AG09309 (cell line): ENCODE measurements at regions not wholly inside any gene's neighbourhood (a gene's known extent, or its start where the extent isn't known, plus 50 kb on each side); places are given as distances from the start of the nearest gene placed in this dataset.
"Not testable (repeated sequence)": the region's sequence is repeated elsewhere in the genome, so short reads cannot be mapped to it uniquely, and the experiment has no call there.

Experiments
- DNase-seq: peaks from one replicate; pipeline ENCODE4 v3.0.0-alpha.2; 2010; ENCODE audit warnings: low read depth
- H3K4me3 ChIP-seq: 2 replicates; pipeline ENCODE4 v1.5.1; 2011; ENCODE audit warnings: mild to moderate bottlenecking, low read depth, low read length, moderate library complexity; ENCODE audit not compliant: control insufficient read depth
- CTCF ChIP-seq: IDR thresholded peaks from 2 replicates; pipeline ENCODE4 v1.5.1; 2011; ENCODE audit warnings: mild to moderate bottlenecking, low read depth, low read length, inconsistent platforms; ENCODE audit not compliant: insufficient read depth, control insufficient read depth; ENCODE audit errors: missing control alignments

- H3K4me3 ChIP-seq = no peak overlapping the region
- DNase-seq = no peak
- TF ChIP-seq CTCF = no peak
These were observed 879.9 kb downstream of the AMY1C start for GRCh38 chr1:104629589-104629988.

DNA sequence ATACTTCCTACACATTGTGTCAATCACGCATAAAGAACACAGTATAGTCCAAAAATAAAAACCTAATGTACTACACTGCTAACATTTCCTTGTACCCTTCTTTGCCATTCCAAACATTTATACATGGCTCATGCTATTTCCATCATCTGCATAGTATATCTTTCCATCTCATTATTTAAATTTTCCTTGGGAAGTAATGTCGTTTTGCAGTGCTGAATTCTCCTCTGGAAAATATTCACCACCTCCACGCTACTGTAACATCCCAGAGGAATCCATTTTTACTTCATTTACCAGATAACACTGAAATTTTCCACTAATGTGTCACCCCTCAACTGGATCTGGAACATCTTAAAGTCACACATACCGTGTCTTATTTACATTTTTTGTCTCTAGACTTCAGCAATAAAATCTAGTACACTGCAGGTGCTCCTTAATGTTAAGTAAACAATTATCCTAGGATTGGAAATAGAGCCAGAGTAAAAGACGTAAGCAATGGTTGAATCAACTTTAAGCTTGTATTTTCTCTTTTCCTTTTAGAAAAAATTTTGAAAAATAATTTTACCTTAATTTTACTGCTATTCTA, 881.0 kb downstream of the AMY1C start:
- DNase-seq = no peak
- no peak overlapping the region for H3K4me3 ChIP-seq
- no peak for TF ChIP-seq CTCF

GRCh38 chr1:104636581-104636980, 886.9 kb downstream of the AMY1C start:
- no peak for DNase-seq
- H3K4me3 ChIP-seq = no peak overlapping the region
- no peak for TF ChIP-seq CTCF

- no peak for TF ChIP-seq CTCF
- no peak for DNase-seq
- H3K4me3 ChIP-seq = no peak overlapping the region
These were observed 896.5 kb downstream of the AMY1C start for GRCh38 chr1:104646233-104646632.

DNA sequence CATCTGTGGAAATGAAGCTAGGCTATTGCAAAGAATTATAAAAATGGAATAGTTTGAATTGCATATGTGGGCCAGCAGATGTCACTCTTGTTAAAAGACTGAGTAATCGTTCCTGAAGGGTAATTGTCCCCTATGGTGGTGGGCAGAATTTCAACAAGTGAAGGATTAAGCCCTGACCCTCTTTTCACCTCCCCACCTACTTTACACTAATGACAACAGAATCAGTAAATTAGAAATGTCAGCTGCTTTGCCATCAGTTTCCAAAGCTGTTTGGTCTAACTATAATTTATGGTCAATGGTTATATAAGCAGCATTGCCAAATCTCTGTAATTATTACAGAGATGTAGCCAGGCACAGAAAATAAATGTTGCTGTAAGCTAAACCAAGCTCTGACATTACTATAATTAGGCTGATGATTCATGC, 898.6 kb downstream of the AMY1C start:
- H3K4me3 ChIP-seq = no peak overlapping the region
- no peak for DNase-seq
- peak; percentile 13 for TF ChIP-seq CTCF

DNA sequence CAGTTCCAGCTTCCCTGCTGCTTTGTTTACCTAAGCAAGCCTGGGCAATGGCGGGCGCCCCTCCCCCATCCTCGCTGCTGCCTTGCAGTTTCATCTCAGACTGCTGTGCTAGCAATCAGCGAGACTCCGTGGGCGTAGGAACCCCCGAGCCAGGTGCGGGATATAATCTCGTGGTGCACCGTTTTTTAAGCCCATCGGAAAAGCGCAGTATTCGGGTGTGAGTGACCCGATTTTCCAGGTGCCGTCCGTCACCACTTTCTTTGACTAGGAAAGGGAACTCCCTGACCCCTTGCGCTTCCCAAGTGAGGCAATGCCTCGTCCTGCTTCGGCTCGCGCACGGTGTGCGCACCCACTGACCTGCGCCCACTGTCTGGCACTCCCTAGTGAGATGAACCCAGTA, 914.7 kb downstream of the AMY1C start:
- DNase-seq = not testable (repeated sequence)

DNA sequence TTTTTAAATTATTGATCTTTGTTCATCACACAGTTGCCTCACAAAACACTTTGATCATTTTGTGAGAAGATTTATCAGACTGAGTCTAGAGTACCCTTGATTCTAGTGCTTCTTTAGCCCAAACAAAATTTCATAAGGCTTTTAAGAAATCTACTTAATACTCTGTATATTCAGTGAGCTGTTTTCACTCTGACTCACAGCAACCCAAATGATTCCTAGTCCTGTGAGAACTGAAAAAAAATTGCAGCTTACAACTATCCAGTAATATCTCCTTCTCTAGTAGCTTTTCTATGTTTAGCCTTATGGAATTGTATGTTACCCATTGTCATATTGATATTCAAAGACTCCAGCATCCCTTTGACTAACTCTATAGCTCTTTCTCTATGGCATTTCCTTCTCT, 915.6 kb downstream of the AMY1C start:
- H3K4me3 ChIP-seq = no peak overlapping the region
- no peak for TF ChIP-seq CTCF
- no peak for DNase-seq

More for the DNA sequence above, 914.7 kb downstream of the AMY1C start:
- not testable (repeated sequence) for H3K4me3 ChIP-seq
